SU-DHL-6 (cell line): ENCODE measurements at regions not wholly inside any gene's neighbourhood (a gene's known extent, or its start where the extent isn't known, plus 50 kb on each side); places are given as distances from the start of the nearest gene placed in this dataset.

Experiments
- H2AFZ ChIP-seq: fragments of 200-600 bp; sonication (generic); 2 replicates; pipeline ENCODE4 v1.6.1; 2014; ENCODE audit warnings: low read depth, mild to moderate bottlenecking, moderate library complexity, mixed read lengths, antibody characterized with exemption, low read length; ENCODE audit not compliant: severe bottlenecking
- H3F3A ChIP-seq: fragments of 200-600 bp; shearing (Covaris generic); 2 replicates; pipeline ENCODE4 v1.6.0; 2016; ENCODE audit warnings: antibody characterized with exemption, mild to moderate bottlenecking; ENCODE audit not compliant: insufficient read depth
- H3K27ac ChIP-seq: fragments of 200-600 bp; sonication (generic); 2 replicates; pipeline ENCODE4 v1.5.1; 2016; ENCODE audit warnings: low read depth, mild to moderate bottlenecking, low read length, moderate library complexity, mixed read lengths
- H3K27me3 ChIP-seq: fragments of 200-600 bp; sonication (generic), shearing (Covaris generic); 2 replicates; pipeline ENCODE4 v1.6.0; 2014; ENCODE audit warnings: mild to moderate bottlenecking, low read length
- H3K36me3 ChIP-seq: fragments of 200-600 bp; sonication (generic); 2 replicates; pipeline ENCODE4 v1.6.1; 2014; ENCODE audit warnings: mild to moderate bottlenecking, low read length, mixed read lengths
- H3K4me2 ChIP-seq: fragments of 300-600, 200-600 bp; shearing (Covaris generic), sonication (generic); 2 replicates; pipeline ENCODE4 v1.6.0; 2014; ENCODE audit warnings: low read length, low read depth, mild to moderate bottlenecking; ENCODE audit not compliant: poor library complexity, severe bottlenecking
- H3K4me3 ChIP-seq: fragments of 200-600 bp; sonication (generic); 2 replicates; pipeline ENCODE4 v1.5.1; 2014; ENCODE audit warnings: antibody characterized with exemption, low read length, mild to moderate bottlenecking, mixed read lengths; ENCODE audit not compliant: insufficient read depth, poor library complexity, severe bottlenecking
- H3K79me2 ChIP-seq: fragments of 200-600 bp; sonication (generic); 2 replicates; pipeline ENCODE4 v1.6.1; 2014; ENCODE audit warnings: mild to moderate bottlenecking, low read length, moderate library complexity; ENCODE audit not compliant: insufficient read depth
- H3K9ac ChIP-seq: fragments of 200-600 bp; sonication (generic); 2 replicates; pipeline ENCODE4 v1.7.0; 2014; ENCODE audit warnings: mild to moderate bottlenecking, low read length
- H3K9me2 ChIP-seq: fragments of 200-600 bp; sonication (generic); replicated peaks from 2 replicates; pipeline ENCODE4 v1.6.1; 2014; ENCODE audit warnings: low read length; ENCODE audit not compliant: insufficient read depth
- H3K9me3 ChIP-seq: fragments of 200-600 bp; sonication (generic); 2 replicates; pipeline ENCODE4 v1.6.1; 2014; ENCODE audit warnings: low read length, mixed read lengths; ENCODE audit not compliant: insufficient read depth
- H4K20me1 ChIP-seq: fragments of 200-600 bp; sonication (generic); 2 replicates; pipeline ENCODE4 v1.6.1; 2014; ENCODE audit warnings: low read depth, mild to moderate bottlenecking, antibody characterized with exemption, low read length, moderate library complexity, mixed read lengths
- EZH2phosphoT487 ChIP-seq: fragments of 200-600 bp; sonication (generic), shearing (Covaris generic); conservative IDR thresholded peaks from 2 replicates; pipeline ENCODE4 v1.6.1; 2018; ENCODE audit warnings: mild to moderate bottlenecking, antibody characterized with exemption, low read length, moderate library complexity, mixed read lengths
- TF ChIP-seq, protein P1 (sequence below): fragments of 200-600 bp; sonication (generic); IDR thresholded peaks from one replicate; pipeline ENCODE4 v1.5.1; 2017; ENCODE audit warnings: antibody characterized with exemption, mild to moderate bottlenecking, low read length, moderate library complexity; ENCODE audit not compliant: insufficient read depth, poor library complexity, severe bottlenecking

DNA sequence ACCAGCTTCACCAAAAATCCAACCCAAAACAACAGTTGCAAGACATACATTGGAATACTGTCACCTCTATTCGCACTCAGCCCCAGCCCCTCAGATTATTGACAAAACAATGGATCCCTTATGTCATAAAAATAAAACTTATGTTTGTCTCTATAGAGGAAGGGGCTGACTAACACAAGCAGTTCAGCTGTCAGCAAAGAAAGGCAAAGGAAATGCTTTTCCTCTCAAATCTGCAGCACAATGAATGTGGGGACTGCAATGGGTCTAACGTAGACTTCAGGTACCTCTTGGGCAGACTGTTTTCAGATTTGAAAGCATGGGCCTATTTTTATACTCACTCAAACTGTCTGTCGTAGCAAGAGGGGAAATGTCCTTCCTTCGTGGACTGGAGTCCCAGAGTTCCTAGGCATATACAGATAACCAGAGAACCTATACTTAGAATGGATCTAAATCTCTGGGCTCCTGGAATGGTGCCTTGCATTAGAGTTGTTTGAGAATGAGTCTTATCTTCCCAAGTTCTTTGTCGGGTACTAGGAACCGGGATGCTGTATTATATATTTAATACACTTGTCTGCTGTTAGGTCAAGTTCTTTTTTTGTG is 307.7 kb upstream of the DDX53 start:
- H3K9me2 ChIP-seq = no peaks in the 10 kb centered on the region
- no peak overlapping the region for H2AFZ ChIP-seq
- H3F3A ChIP-seq = no peaks in the 10 kb centered on the region
- no peaks in the 10 kb centered on the region for H3K79me2 ChIP-seq
- no peaks in the 10 kb centered on the region for H3K9me3 ChIP-seq
- no peak for TF ChIP-seq EZH2phosphoT487
- TF ChIP-seq, protein P1, sequence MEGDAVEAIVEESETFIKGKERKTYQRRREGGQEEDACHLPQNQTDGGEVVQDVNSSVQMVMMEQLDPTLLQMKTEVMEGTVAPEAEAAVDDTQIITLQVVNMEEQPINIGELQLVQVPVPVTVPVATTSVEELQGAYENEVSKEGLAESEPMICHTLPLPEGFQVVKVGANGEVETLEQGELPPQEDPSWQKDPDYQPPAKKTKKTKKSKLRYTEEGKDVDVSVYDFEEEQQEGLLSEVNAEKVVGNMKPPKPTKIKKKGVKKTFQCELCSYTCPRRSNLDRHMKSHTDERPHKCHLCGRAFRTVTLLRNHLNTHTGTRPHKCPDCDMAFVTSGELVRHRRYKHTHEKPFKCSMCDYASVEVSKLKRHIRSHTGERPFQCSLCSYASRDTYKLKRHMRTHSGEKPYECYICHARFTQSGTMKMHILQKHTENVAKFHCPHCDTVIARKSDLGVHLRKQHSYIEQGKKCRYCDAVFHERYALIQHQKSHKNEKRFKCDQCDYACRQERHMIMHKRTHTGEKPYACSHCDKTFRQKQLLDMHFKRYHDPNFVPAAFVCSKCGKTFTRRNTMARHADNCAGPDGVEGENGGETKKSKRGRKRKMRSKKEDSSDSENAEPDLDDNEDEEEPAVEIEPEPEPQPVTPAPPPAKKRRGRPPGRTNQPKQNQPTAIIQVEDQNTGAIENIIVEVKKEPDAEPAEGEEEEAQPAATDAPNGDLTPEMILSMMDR = no peak
- H4K20me1 ChIP-seq = no peaks in the 10 kb centered on the region
- no peak overlapping the region for H3K9ac ChIP-seq
- no peaks in the 10 kb centered on the region for H3K27me3 ChIP-seq
- no peak overlapping the region for H3K4me3 ChIP-seq
- H3K4me2 ChIP-seq = no peak overlapping the region
- no peak overlapping the region for H3K27ac ChIP-seq
- H3K36me3 ChIP-seq = no peaks in the 10 kb centered on the region

DNA sequence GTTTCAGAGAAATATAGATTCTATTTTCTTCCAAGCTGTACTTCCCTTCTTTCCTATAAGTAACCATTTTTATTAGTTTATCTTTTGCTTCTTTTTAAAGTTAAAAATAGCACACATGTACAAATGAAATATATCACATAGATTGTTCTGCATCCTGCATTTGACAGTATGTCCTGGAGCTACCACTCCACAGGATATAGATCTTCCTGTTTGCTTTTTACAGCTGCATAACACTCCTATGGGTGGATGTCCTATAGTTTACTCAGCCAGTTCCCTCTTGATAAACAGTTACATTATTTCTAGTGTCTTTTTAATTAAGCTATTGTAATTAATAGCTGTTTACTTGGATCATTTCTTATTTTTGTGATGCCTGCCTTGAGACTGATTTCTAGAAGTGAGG is 301.6 kb upstream of the DDX53 start:
- Histone ChIP-seq H3F3A (no peaks in the 10 kb centered on the region), H3K27ac (no peak overlapping the region), H3K4me3 (no peak overlapping the region), H4K20me1 (no peaks in the 10 kb centered on the region), H3K9me2 (no peaks in the 10 kb centered on the region), H3K9ac (no peak overlapping the region), H3K27me3 (no peaks in the 10 kb centered on the region), H3K36me3 (no peaks in the 10 kb centered on the region), H2AFZ (no peak overlapping the region), H3K79me2 (no peaks in the 10 kb centered on the region), H3K4me2 (no peak overlapping the region), H3K9me3 (no peaks in the 10 kb centered on the region)
- TF ChIP-seq EZH2phosphoT487 = no peak
- TF ChIP-seq, protein P1 = no peak

DNA sequence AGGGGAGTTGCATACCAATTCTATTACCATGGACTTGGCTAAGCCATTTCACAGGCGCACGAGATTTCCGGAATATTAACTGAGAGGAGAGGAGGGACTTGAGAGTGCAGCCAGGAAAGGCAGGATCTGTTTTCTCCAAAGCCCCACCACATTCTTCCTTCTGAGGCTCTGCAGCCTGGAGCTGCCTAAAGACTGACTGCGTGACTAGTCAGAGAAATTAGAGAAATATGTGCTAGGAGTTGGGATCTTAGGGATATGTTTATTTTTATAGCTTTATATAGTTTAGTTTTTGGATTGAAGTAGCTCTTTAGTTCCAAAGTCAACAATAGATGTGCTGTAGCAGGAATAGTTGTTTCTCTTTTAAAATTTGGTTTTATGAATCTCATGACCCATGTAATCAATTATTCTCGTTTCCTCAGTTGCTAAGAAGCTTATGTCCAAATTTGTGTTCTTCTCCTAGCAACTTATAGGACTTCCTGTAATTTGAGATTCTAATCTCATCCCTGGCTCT is 300.1 kb upstream of the DDX53 start:
- H3K27me3 ChIP-seq = no peaks in the 10 kb centered on the region
- no peaks in the 10 kb centered on the region for H3K79me2 ChIP-seq
- no peaks in the 10 kb centered on the region for H3K36me3 ChIP-seq
- H3K4me3 ChIP-seq = no peak overlapping the region
- H2AFZ ChIP-seq = no peak overlapping the region
- H3K27ac ChIP-seq = no peak overlapping the region
- no peak overlapping the region for H3K9ac ChIP-seq
- H3K9me3 ChIP-seq = no peaks in the 10 kb centered on the region
- H3K4me2 ChIP-seq = no peak overlapping the region
- TF ChIP-seq, protein P1 = no peak
- TF ChIP-seq EZH2phosphoT487 = no peak
- H3K9me2 ChIP-seq = no peaks in the 10 kb centered on the region
- H4K20me1 ChIP-seq = no peaks in the 10 kb centered on the region
- no peaks in the 10 kb centered on the region for H3F3A ChIP-seq

DNA sequence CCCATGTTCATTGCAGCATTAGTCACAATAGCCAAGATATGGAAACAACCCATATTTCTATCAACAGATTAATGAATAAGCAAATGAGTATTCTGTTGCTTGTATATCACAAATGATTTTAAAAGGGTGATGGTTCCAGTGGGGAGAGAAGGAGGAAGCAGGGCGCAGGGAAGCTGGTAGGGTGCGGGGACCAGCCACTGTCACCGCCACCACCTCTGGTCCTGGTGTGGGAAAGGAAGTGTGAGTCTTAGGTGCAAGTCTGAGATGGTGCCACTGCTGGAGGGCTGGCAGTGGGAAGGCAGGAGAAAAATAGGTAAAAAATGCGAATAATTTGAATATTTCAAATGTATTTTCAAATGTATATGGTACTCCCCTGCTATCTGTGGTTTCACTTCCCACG is 286.8 kb upstream of the DDX53 start:
- H3K4me2 ChIP-seq = no peak overlapping the region
- no peaks in the 10 kb centered on the region for H3F3A ChIP-seq
- H3K27me3 ChIP-seq = no peaks in the 10 kb centered on the region
- TF ChIP-seq, protein P1 = no peak
- no peak for TF ChIP-seq EZH2phosphoT487
- no peak overlapping the region for H3K27ac ChIP-seq
- H3K79me2 ChIP-seq = no peaks in the 10 kb centered on the region
- H3K9me3 ChIP-seq = no peaks in the 10 kb centered on the region
- H2AFZ ChIP-seq = no peak overlapping the region
- H3K9ac ChIP-seq = no peak overlapping the region
- no peak overlapping the region for H3K4me3 ChIP-seq
- H4K20me1 ChIP-seq = no peaks in the 10 kb centered on the region
- no peaks in the 10 kb centered on the region for H3K36me3 ChIP-seq
- no peaks in the 10 kb centered on the region for H3K9me2 ChIP-seq
